BLaER1 treated with 17β-estradiol and CSF1 and Interleukin-3, amounts not matched to agents 10 nM and 100 nM (cell line): ENCODE measurements at regions not wholly inside any gene's neighbourhood (a gene's known extent, or its start where the extent isn't known, plus 50 kb on each side); places are given as distances from the start of the nearest gene placed in this dataset.

Experiments
- H3K27ac ChIP-seq, 11 experiments: shearing (Covaris generic); formaldehyde crosslinking; 2 replicates each; pipeline ENCODE4 v1.8.1; 2022
- H3K27me3 ChIP-seq, 11 experiments: shearing (Covaris generic); formaldehyde crosslinking; 2 replicates each; pipeline ENCODE4 v1.8.1; 2022
- H3K36me3 ChIP-seq, 11 experiments: shearing (Covaris generic); formaldehyde crosslinking; 2 replicates each; pipeline ENCODE4 v1.8.1; 2022
- H3K4me1 ChIP-seq, 10 experiments: shearing (Covaris generic); formaldehyde crosslinking; 2 replicates each; pipeline ENCODE4 v1.8.1; 2022
- H3K4me2 ChIP-seq, 11 experiments: shearing (Covaris generic); formaldehyde crosslinking; 2 replicates each; pipeline ENCODE4 v1.8.1; 2022
- H3K4me3 ChIP-seq, 10 experiments: shearing (Covaris generic); formaldehyde crosslinking; 2 replicates each; pipeline ENCODE4 v1.8.1; 2022
- H3K9ac ChIP-seq, 11 experiments: shearing (Covaris generic); formaldehyde crosslinking; 2 replicates each; pipeline ENCODE4 v1.8.1; 2022
- H3K9me3 ChIP-seq, 11 experiments: shearing (Covaris generic); formaldehyde crosslinking; replicated peaks in 1 of 11; 2 replicates each; pipeline ENCODE4 v1.8.1; 2022
- H4K20me1 ChIP-seq, 11 experiments: shearing (Covaris generic); formaldehyde crosslinking; 2 replicates each; pipeline ENCODE4 v1.8.1; 2022
- Cebpa-rat ChIP-seq, 11 experiments: shearing (Covaris generic); IDR thresholded peaks; 2 replicates each; pipeline ENCODE4 v1.8.1; 2022

DNA sequence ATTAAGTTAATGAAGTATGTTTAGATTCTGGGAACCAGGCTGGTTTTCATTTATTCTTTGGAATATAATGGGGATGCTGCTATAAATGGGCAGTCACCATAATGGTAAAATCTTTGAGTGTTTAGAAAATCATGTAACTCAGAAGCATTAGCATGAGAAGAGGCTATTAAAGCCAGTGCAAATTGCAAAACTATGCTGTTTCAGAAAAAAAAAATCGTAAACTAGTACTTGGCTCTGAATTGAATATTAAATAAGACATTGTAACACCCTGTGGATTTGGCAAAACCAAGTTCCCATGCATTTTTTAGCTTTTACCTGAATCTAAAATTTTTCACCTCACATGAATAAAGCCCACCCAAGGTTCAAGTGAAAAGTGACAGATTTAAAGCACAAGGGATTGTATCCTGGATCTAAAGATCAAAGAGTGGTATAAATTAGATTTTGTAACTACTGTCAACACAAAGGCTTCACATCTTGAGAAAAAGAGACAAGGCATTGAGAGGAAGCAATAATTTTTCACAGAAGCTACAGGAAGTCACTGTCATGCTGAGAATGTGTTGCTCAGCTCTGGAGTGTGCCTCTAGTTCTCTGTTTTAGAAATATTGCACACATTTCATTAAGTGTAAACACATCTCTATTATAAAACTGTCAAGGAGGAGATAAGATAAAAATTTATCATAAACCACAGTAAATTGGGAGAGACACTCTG, 142.2 kb downstream of the ABCA8 start:
- Histone ChIP-seq H4K20me1 (no peaks in the 10 kb centered on the region), H3K36me3 (no peaks in the 10 kb centered on the region), H3K4me3 (no peak overlapping the region), H3K4me1 (peaks cover 0 to 25% (median 0%) of the 10 kb centered on the region in 10 experiments; a peak in 6 of 20 replicates), H3K4me2 (peak overlapping the region in 3 of 11 experiments; percentile 2 to 40 (median 39); a peak in 4 of 22 replicates), H3K9ac (peak overlapping the region in 1 of 11 experiments; percentile 42; a peak in 1 of 22 replicates), H3K27ac (peak overlapping the region in 2 of 11 experiments; percentile 31 to 52; a peak in 2 of 22 replicates), H3K9me3 (peaks cover 11 to 18% (median 13%) of the 10 kb centered on the region in 11 experiments; a peak in 21 of 22 replicates), H3K27me3 (no peaks in the 10 kb centered on the region)
- TF ChIP-seq Cebpa-rat (IDR thresholded peaks at IDR 0.05) = no peak

DNA sequence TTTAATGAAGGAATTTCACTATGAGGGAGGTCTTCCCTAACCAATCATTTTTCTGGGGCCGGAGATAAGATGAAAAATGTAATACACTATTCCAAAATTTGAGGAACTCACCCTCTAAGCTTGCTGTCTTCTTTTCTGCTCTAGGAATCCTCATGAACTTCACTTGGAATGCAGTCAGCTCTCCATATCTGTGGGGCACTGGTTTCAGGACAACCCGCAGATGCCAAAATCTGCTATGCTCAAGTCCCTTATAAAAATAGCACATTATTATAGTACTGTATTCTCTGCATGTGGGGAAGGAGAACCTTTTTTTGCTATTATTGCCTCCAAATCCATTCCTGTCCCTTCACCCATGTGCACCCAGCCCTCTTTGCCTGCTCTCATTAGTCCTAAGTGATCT, 146.0 kb downstream of the ABCA8 start:
- no peaks in the 10 kb centered on the region for H3K36me3 ChIP-seq
- H3K4me3 ChIP-seq = no peak overlapping the region
- H4K20me1 ChIP-seq = no peaks in the 10 kb centered on the region
- no peak overlapping the region for H3K27ac ChIP-seq
- no peak overlapping the region for H3K4me2 ChIP-seq
- no peak for TF ChIP-seq Cebpa-rat (IDR thresholded peaks at IDR 0.05)
- H3K9ac ChIP-seq = no peak overlapping the region
- H3K27me3 ChIP-seq = no peaks in the 10 kb centered on the region
- peaks cover 0 to 20% (median 0%) of the 10 kb centered on the region in 10 experiments; a peak in 6 of 20 replicates for H3K4me1 ChIP-seq
- peaks cover 11 to 18% (median 13%) of the 10 kb centered on the region in 11 experiments; a peak in 21 of 22 replicates for H3K9me3 ChIP-seq

DNA sequence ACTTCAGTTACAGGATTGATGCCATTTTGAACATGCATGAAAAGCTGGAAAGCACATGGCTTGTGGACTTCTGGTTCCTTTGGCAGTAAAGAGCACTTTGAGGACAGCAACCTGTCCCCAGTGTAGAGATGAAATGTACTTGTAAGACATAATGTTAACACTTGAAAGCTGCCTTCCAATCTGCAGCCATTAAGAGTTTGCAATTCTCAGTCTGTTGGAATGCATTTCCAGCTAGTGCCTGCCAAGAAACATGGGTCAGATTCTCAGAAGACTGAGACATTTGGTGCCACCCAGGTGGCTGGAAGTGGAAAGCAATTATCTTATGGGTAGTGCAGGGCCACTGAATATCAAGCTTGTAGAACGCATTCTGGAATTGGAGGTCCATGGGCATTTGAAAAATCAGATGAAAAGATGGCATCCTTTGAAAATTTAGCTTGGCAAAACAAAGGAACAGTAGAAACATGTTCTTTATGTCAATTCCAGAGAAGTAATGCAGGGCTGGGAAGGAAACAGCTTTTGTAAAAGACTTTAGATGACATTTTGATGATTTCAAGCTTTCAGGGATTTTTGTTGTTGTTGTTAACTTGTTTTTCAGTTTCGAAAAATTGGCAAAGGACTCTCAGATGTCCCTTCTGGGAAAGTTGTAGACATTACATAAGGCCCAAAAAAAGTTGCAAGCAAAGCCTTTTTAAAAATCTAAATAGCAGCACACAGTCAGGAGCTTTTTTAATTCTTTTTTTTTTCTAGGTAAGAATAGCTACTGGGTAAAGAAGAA, 147.0 kb downstream of the ABCA8 start:
- peaks cover 0 to 12% (median 0%) of the 10 kb centered on the region in 10 experiments; a peak in 6 of 20 replicates for H3K4me1 ChIP-seq
- no peak overlapping the region for H3K4me2 ChIP-seq
- H3K9ac ChIP-seq = no peak overlapping the region
- H4K20me1 ChIP-seq = no peaks in the 10 kb centered on the region
- no peaks in the 10 kb centered on the region for H3K36me3 ChIP-seq
- H3K4me3 ChIP-seq = no peak overlapping the region
- no peak for TF ChIP-seq Cebpa-rat (IDR thresholded peaks at IDR 0.05)
- H3K27ac ChIP-seq = no peak overlapping the region
- peaks cover 11 to 18% (median 13%) of the 10 kb centered on the region in 11 experiments; a peak in 21 of 22 replicates for H3K9me3 ChIP-seq
- no peaks in the 10 kb centered on the region for H3K27me3 ChIP-seq

DNA sequence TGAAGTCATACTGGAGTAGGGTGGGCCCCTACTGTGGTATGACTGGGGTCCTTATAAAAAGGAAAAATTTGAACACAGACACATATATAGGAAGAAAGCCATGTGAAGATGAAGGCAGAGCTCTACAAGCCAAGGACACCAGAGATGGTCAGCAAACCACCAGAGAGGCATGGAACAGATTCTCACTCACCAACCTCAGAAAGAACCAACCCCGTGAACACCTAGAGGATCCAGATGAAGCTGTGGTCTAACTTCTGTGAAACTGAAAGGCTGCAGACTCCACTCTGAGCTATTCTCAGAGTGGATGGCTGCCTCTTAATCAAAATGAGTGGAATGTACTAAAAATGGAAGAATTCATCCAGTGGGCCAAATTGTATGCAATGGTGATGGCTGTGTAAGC, 149.6 kb downstream of the ABCA8 start:
- H3K27me3 ChIP-seq = no peaks in the 10 kb centered on the region
- no peaks in the 10 kb centered on the region; a peak in 1 of 22 replicates for H3K9me3 ChIP-seq
- TF ChIP-seq Cebpa-rat (IDR thresholded peaks at IDR 0.05) = no peak
- H3K4me1 ChIP-seq = no peaks in the 10 kb centered on the region
- H3K27ac ChIP-seq = no peak overlapping the region
- no peak overlapping the region for H3K9ac ChIP-seq
- H3K4me2 ChIP-seq = no peak overlapping the region
- no peaks in the 10 kb centered on the region for H4K20me1 ChIP-seq
- H3K36me3 ChIP-seq = no peaks in the 10 kb centered on the region
- no peak overlapping the region for H3K4me3 ChIP-seq

DNA sequence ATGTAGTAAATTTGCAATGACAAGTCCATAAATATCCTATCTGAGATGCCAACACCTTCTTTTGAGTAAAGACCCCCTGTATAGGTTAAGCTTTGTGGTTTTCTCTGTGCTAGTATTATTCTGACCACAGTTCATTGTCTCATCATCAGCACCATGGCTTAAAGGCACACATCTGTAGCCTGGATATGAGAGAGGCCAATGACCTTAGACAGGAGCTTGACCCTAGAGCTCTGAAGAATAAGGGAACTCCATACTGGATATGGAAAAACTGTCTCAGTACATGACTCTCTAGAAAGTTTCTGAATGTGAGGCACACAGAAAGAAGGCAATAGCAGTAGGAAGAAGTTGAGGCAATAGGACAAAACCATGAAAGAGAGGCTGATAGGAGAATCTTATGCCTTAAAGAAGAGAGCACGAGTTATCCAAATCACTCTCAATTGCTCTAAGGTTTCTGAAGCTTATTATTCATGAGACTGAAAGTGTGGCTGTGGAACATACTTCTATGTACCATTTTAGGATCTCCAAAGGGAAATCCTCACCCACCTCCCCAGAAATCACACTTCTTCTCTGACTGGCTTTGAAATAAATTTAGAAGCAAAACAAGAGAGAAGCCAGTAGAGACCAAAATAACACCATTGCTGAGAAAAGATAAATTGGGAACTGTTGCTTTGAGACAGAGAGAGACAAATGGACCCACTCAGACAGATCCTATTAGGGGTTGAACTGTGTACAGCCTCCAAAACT, 150.2 kb downstream of the ABCA8 start:
- H3K27me3 ChIP-seq = no peaks in the 10 kb centered on the region
- H3K9me3 ChIP-seq = no peaks in the 10 kb centered on the region; a peak in 1 of 22 replicates
- TF ChIP-seq Cebpa-rat (IDR thresholded peaks at IDR 0.05) = no peak
- H3K27ac ChIP-seq = no peak overlapping the region
- no peak overlapping the region for H3K9ac ChIP-seq
- no peak overlapping the region for H3K4me2 ChIP-seq
- no peaks in the 10 kb centered on the region for H3K4me1 ChIP-seq
- H3K36me3 ChIP-seq = no peaks in the 10 kb centered on the region
- H3K4me3 ChIP-seq = no peak overlapping the region
- H4K20me1 ChIP-seq = no peaks in the 10 kb centered on the region

DNA sequence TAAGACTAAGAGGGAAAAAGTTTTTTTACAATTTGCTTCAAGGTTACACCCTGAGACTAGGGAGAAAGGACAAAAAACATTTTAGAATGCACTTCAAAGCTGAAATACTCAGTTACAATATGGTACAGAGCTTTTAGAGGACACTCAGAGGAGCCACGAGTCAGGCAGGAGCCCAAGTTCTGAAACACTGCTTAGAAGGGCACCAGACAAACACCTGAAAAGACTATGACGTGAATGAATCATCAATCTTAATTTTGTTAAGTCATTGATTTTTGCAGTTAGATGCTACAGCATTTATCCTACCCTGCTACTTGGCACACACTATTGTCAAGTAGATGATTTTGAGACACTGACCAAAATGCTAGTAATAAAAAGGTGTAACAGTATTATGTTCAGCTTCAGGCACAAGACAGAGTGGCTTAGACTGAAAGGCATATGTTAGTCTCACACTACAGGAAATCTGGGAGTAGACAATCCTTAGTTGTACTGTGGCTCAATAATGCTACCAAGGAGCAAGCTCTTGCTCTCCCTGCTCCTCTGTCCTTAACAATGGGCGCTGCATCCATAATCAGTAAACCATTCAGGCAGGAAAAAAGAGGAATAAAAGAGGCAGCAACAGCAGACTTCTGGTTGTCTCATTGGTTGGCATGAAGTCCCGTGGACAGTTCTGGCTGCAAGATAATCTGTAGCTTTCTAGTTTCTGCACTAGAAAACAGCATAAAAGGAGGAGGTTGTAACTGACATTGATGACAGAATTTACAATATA, 151.8 kb downstream of the ABCA8 start:
- H3K27ac ChIP-seq = no peak overlapping the region
- H3K4me2 ChIP-seq = no peak overlapping the region
- TF ChIP-seq Cebpa-rat (IDR thresholded peaks at IDR 0.05) = no peak
- H3K36me3 ChIP-seq = no peaks in the 10 kb centered on the region
- H3K27me3 ChIP-seq = no peaks in the 10 kb centered on the region
- H3K4me1 ChIP-seq = no peaks in the 10 kb centered on the region
- no peak overlapping the region for H3K9ac ChIP-seq
- H4K20me1 ChIP-seq = no peaks in the 10 kb centered on the region
- no peaks in the 10 kb centered on the region; a peak in 1 of 22 replicates for H3K9me3 ChIP-seq
- no peak overlapping the region for H3K4me3 ChIP-seq

DNA sequence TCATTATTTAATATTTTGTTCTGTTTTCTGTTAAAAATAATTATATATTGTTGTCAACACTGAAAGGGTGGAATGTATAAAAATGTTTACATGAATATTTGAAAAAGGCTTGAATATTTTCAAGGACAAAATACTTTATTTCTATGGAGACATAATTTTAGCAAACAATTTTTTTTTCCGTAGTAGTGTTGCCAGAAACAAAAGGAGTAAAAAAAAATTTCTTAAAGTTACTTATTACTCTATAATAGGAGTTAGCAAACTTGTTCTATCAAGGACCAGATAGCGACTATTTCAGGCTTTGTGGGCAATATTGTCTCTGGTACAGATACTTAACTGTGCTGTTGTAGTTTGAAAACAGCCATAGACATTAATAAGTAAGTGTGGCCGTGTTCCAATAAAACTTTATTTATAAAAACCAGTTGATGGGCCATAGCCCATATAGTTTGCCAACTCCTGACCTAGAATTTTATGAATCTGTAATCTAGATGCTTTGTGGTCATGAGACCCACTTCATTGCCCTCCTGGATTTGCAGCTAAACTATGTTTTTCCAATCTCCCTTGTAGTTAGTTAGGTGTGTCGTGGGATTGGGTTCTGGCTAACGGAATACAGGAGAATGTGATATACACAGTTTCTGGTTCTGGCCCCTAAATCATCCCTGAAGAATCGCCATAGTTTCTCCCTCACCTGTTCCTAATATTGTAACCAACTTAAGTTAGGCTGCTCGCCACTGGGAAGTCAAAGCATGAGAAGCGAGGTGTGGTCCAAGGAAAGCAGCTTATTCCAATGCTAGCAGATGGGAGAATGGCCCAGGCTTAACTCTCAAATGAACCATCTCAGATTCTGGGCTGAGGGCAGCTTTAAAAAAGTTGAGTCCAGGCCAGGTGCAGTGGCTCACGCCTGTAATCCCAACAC, 153.6 kb downstream of the ABCA8 start:
- Histone ChIP-seq H4K20me1 (no peaks in the 10 kb centered on the region), H3K27me3 (no peaks in the 10 kb centered on the region), H3K9me3 (no peaks in the 10 kb centered on the region), H3K4me2 (no peak overlapping the region), H3K4me3 (no peak overlapping the region), H3K36me3 (no peaks in the 10 kb centered on the region), H3K9ac (no peak overlapping the region), H3K4me1 (peaks cover 0 to 9% (median 0%) of the 10 kb centered on the region in 10 experiments; a peak in 1 of 20 replicates), H3K27ac (no peak overlapping the region)
- no peak for TF ChIP-seq Cebpa-rat (IDR thresholded peaks at IDR 0.05)

DNA sequence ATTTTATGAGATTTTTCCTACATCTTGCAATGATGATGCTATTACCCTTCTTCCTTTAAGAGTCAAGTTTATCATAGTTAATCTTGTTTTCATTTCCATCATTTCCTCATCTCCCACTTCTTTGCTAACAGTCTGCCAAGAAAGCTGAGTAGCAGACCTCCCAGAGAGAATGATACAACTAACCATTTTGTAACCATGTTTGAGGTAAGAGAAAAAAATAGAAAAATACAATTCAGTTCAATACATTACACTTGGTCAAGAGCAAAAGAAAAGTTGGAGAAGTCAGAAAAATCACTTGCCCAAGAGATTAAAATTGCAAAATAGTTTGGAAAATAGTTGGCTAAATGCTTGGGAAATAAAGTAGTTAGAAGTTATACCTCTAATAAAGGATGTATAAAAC, 154.4 kb downstream of the ABCA8 start:
- Histone ChIP-seq H3K27ac (no peak overlapping the region), H3K9me3 (no peaks in the 10 kb centered on the region), H3K9ac (no peak overlapping the region), H4K20me1 (no peaks in the 10 kb centered on the region), H3K4me1 (peaks cover 0 to 16% (median 0%) of the 10 kb centered on the region in 10 experiments; a peak in 2 of 20 replicates), H3K27me3 (no peaks in the 10 kb centered on the region), H3K36me3 (no peaks in the 10 kb centered on the region), H3K4me3 (no peak overlapping the region), H3K4me2 (no peak overlapping the region)
- TF ChIP-seq Cebpa-rat (IDR thresholded peaks at IDR 0.05) = no peak
